ENCODE measurements at regions not wholly inside any gene's neighbourhood (a gene's known extent, or its start where the extent isn't known, plus 50 kb on each side); places are given as distances from the start of the nearest gene placed in this dataset.
"Not testable (repeated sequence)": the region's sequence is repeated elsewhere in the genome, so short reads cannot be mapped to it uniquely, and the experiment has no call there.

- no peak overlapping the region for H3K27ac ChIP-seq
- TF ChIP-seq, protein P1, sequence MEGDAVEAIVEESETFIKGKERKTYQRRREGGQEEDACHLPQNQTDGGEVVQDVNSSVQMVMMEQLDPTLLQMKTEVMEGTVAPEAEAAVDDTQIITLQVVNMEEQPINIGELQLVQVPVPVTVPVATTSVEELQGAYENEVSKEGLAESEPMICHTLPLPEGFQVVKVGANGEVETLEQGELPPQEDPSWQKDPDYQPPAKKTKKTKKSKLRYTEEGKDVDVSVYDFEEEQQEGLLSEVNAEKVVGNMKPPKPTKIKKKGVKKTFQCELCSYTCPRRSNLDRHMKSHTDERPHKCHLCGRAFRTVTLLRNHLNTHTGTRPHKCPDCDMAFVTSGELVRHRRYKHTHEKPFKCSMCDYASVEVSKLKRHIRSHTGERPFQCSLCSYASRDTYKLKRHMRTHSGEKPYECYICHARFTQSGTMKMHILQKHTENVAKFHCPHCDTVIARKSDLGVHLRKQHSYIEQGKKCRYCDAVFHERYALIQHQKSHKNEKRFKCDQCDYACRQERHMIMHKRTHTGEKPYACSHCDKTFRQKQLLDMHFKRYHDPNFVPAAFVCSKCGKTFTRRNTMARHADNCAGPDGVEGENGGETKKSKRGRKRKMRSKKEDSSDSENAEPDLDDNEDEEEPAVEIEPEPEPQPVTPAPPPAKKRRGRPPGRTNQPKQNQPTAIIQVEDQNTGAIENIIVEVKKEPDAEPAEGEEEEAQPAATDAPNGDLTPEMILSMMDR (conservative IDR thresholded peaks at IDR 0.05), result no peak
These were observed 191.2 kb downstream of the C1orf94 start for GRCh38 chr1:34367954-34368353.

- TF ChIP-seq, protein P1 (conservative IDR thresholded peaks at IDR 0.05), result no peak
- H3K27ac ChIP-seq, result no peak overlapping the region
These were observed 193.2 kb downstream of the C1orf94 start for GRCh38 chr1:34369701-34370455.

GRCh38 chr1:34370748-34371147 is 194.0 kb downstream of the C1orf94 start:
- TF ChIP-seq, protein P1 (conservative IDR thresholded peaks at IDR 0.05), result no peak
- no peak overlapping the region for H3K27ac ChIP-seq

- H3K27ac ChIP-seq, result not testable (repeated sequence)
These were observed 194.5 kb downstream of the C1orf94 start for GRCh38 chr1:34371179-34371578.

DNA sequence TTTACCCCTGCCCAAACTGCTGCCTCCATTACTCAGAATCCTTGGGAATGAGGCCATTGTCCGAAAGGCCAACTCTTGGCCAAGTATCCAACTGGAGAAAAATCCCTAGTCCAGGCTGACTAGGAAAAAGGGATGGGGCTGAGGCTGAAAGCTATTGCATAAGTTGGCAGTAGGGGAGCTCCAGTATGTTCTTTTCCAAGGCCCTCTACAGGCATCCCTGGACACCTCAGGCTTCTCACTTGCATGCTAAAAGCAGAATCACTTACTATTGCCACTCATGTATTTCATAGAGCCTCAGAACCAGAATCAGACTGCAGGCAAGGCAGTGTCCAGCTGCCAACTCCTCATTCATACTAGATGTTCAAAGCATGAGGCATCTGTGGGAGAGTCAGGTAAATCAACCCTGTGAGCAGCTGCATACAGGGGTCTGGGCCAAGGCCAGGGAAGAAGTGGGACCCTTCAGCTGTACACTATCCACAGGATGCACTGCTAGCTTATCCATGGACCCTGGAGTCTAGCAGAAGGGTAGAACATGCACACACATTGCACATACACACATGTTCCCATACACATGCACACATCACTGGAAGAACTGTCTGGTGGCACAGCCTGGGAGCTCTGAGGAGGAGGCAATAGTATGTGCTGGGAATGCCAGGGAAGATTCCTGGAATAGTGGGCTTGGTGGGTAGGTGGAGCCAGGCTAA is 195.3 kb downstream of the C1orf94 start:
- TF ChIP-seq, protein P1 (conservative IDR thresholded peaks at IDR 0.05), result 0 out of 2 replicates have a peak, but pooled peaks have one; percentile 17
- no peak overlapping the region; the same call in 1 of the 2 replicates for H3K27ac ChIP-seq

DNA sequence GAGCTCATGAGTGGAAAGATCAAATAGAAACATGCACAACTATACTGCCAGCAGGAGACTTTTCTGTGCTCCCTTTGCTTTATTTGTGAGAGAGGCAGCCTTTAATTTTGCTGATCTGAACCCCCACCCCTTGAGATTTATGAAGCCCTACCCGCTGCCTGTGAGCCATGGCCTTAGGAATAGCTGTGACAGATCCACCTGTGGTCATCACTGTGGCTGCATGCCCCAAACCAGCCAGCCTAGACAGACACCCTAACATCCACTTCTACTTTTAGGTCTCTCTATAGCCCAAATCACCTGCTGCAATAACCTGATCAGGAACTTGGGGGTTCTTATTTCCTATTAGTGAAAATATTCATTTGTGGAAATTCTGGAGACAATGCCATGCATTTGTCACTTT is 196.2 kb downstream of the C1orf94 start:
- TF ChIP-seq, protein P1 (conservative IDR thresholded peaks at IDR 0.05), result no peak
- H3K27ac ChIP-seq, result peak overlapping the region; percentile 40; the same call in 1 of the 2 replicates

GRCh38 chr1:34373912-34374311 is 197.2 kb downstream of the C1orf94 start:
- TF ChIP-seq, protein P1 (conservative IDR thresholded peaks at IDR 0.05), result no peak
- peak overlapping the region; percentile 40 for H3K27ac ChIP-seq

- TF ChIP-seq, protein P1 (conservative IDR thresholded peaks at IDR 0.05), result no peak
- H3K27ac ChIP-seq, result no peak overlapping the region
These were observed 199.8 kb downstream of the C1orf94 start for GRCh38 chr1:34376531-34376930.

Measured in VCaP (cell line).